HG03066 (cell line): ENCODE measurements at regions not wholly inside any gene's neighbourhood (a gene's known extent, or its start where the extent isn't known, plus 50 kb on each side); places are given as distances from the start of the nearest gene placed in this dataset.
"Not testable (repeated sequence)": the region's sequence is repeated elsewhere in the genome, so short reads cannot be mapped to it uniquely, and the experiment has no call there.

Experiments used
- ATAC-seq: cut with Tn5 transposase; IDR thresholded peaks from one replicate; pipeline ENCODE4 v1.9.1; 2021; ENCODE audit warnings: low read depth; ENCODE audit not compliant: unreplicated experiment

DNA sequence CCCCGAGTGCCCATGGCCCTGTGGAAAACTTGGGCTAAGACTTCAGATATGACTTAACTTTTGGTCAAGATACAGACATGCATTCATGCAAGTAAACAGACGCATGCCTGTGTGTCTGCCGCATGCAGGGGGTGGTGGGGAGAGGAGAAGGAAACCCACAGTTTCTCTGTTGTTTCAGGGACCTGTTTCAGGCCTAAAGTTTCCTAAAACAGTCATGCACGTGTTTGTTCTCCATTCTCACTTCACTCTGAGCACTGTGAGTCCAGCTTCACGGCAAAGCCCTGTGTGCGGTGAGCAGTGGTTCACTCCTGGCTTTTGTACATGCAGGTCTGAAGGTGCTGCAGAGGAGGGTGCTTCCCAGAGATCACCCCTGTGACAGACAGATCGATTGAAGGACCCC lies 158.7 kb downstream of the FOXL1 start:
- ATAC-seq, result no peak

DNA sequence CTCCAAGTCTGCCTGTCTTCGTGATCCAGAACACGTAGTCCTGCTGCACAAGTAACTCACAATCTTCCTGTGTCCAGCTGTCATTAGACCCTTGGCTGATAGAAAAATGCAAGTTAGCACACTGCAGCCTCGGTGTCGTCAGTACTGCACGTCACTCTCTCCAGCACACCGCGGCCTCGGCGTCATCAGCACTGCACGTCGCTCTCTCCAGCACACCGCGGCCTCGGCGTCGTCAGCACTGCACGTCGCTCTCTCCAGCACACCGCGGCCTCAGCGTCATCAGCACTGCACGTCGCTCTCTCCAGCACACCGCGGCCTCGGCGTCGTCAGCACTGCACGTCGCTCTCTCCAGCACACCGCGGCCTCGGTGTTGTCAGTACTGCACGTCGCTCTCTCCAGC lies 160.0 kb downstream of the FOXL1 start:
- not testable (repeated sequence) for ATAC-seq

DNA sequence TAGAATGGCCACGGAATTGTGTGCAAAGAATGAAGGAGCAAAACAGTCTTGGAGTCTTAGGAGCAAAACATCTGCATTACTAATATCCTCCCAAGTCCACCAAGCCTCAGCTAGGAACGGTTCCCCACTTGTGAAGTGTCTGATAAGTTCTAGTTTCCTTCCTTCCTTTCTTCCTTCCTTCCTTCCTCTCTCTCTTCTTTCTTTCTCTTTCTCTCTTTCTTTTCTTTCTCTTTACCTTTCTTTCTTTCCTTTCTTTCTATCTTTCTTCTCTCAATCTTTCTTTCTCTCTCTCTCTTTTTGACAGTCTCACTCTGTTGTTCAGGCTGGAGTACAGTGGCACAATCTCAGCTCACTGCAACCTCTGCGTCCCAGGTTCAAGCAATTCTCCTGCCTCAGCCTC lies 160.8 kb downstream of the FOXL1 start:
- ATAC-seq, result no peak

DNA sequence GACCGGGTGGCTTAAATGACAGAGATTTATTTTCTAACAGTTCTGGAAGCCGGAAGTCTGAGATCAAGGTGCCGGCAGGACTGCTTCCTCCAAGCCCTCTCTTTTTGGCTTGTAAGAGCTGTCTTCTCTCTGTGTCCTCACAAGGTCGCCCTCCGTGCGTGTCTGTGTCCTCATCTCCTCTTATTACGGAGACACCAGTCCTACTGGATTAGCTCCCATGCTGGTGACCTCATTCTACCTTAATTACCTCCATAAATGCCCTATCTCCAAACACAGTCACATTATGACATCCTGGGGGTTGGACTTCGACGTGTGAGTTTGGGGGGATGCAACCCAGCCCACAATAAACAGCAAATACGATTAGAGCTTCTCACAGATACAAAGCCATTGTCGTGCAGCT lies 161.5 kb downstream of the FOXL1 start:
- ATAC-seq, result no peak

DNA sequence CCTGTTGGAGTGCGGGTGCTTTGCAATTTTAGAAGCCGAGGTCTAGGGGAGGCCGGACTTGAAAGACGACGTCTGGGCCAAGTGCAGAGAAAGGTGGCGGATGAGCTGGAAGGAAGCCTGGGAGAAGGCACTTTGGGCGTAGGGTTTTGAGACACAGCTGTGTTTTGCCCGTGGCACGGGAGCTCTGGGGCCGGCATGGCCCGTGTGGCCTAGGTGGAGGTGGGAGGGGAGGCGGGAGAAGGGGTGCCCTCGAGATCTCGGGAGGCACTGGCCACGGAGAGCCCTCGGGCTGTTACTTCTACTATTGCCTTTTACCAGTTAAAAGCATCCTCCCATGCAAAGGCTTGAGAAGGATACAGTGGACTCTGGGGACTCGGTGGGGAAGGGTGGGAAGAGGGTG lies 161.9 kb downstream of the FOXL1 start:
- ATAC-seq, result no peak

DNA sequence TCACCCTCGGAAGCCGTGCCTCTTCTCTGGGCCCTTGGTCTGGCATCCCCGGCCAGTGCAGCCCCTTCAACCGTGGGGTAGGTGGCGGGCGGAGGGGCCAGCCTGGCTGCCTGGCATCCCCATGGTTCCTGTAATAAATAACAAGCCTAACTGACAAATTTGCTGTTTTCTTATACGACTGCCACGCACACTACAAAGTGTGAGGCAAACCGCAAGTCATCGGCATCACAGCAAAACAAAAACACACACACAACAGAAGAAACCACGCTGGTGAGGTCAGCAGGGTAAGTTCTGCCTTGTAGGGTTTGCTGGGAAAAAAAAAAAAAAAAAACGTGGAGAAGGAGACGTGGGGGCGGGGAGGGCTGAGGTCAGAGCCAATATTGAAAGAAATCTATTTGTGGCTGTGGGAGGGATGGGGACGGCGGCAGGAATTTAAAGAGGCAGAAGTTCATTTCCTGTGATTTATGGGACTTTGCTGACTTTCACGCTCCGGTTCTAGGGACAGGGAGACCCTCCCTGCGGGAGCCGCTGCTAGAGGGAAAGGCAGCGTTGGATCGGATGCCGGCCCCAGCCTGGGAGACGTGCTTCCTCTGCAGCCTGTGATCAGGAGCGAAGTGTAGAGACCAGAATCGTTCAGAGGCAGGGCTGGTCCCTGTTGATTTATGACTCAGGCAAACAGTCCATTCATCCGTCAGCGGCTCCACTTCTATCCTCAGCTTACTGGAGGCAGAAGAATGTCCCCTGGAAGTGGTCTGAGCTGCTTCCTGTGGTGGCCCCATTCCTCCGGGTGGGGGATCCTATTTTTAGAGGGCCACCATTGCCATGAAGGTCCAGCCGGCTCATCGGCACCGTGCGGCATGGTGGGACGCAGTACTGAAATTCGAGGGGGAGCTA lies 162.8 kb downstream of the FOXL1 start:
- no peak for ATAC-seq

DNA sequence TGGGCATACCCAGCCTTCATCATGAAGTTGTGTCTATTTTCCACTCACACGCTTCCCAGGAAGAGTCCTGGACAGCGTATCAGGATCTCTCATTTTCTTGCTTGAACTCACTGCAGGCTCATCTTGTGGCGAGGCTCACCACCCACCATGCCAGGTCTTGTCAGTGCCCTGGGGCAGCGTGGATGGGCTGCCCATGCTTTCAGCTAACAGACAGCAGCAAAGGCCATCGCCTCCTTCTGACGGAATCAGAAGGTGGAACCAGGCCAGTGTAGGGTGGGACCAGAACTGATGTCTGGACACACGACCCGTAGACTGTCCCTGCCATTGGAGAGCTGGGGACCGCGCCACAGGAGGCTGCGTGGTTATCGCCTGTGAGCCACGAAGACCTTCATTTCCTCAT lies 169.4 kb downstream of the FOXL1 start:
- ATAC-seq, result no peak

DNA sequence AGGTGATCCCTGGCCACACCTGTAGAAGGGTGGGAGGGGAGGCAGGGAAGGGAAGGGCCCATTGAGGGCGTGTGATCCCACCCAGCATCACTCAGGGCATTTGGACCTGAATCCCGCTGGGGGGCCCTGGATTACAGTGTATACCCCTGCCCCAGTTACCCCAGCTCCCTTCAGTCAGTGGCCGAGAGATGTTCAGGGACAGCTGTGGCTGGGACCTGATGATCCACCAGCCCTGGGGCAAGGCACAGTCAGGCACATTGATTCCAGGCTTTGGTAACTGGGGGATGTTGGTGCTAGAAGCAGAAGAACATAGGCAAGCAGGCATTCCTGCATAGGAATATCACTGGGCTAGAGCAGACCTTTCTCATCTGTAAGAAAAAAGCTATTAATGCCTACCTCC lies 170.3 kb downstream of the FOXL1 start:
- ATAC-seq, result no peak

DNA sequence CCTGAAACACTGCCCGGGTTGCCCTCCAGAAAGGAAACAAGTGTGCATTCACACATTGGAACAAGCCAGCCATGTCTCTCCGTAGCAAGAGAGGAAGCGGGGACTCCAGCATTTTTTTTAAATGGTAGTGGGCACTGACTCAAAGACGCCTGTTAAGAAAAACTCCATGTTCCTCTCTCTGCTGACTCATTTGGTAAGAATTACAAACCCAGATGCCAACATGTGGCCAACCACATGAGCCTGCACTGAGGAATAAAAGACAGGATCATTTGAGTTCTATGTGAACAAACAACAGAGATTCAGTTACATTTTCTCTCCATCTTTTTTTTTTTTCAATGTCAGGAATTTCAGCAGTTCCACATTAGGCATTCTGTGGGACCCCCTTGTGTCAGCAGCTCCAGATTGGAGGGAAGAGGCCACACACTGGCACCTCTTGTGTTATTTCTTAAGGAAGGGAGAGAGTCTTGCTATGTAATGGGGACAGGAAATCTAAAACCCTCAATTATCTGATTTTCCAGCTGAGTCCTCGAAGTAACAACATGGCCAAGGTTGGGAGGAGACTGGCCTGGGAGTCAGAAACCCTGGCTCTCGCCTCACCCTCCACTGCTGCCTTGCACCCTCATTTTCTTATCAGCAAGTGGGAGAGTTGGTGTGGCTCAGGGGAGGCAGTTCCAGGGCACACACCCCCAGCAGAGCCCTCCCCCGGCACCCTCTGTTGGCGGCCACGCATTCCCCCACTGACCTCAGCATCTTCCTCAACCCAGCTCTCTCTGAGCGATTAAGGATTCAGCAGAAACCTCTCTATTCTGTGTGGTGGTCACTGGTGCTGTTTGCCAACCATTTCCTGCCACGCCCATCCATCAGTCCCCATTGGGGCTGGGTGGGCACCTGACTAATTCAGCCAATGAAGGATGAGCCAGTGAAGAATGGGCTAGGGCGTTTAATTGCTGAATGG lies 173.0 kb downstream of the FOXL1 start:
- ATAC-seq, result no peak

DNA sequence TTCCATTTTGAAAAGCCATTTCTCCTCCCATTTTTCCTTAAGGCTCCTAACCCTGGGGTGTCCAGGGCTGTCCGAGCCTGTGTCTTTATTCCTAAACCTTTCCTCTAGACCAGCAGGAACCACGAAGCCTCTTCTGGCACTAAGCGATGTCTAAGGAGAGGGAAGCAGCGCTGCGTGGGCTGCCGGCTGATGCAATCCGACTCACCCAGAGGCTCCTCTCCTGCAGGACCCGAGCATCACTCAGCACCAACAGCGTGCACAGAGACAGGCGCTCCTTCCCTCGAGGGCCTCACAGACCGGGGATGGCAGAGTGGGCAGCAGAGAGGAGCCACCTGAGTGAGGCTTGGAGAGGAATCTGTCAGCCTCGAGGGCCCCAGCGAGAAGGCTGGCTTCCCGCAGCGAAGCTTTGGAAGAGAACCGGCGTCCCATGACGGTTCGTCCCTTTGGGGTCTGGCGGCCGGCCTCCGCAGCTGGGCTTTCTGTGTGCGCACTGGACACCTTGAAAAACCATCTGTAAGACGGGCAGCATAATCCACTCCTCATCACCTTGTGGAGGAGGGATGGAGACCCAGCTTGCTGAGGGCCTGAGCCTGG lies 174.3 kb downstream of the FOXL1 start:
- ATAC-seq, result no peak

DNA sequence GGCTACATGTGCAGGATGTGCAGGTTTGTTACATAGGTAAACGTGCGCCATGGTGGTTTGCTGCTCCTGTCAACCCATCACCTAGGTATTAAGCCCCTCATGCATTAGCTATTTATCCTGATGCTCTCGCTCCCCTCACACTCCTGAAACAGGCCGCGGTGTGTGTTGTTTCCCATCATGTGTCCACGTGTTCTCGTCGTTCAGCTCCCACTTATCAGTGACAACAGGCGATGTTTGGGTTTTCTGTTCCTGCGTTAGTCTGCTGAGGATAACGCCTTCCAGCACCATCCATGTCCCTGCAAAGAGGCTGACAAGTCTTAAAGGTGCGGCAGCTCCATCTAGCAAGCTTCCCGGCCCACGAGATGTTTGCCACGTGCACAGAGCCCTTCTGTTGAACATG lies 175.1 kb downstream of the FOXL1 start:
- no peak for ATAC-seq

DNA sequence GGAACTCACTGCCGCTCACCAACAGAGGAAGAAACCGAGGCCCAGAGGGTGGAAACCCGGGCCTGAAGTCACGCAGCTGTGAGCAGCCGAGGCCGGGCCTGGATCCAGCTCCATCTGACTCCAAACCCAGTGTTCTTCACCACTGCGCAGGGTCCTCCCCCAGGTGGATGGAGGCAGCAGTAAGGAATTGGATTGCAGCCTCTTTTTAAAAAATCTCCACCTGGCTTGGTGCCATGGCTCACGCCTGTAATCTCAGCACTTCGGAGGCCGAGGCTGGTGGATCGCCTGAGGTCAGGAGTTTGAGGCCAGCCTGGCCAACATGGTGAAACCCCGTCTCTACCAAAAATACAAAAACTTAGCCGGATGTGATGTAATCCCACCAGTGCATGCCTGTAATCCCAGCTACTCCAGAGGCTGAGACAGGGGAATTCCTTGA lies 177.2 kb downstream of the FOXL1 start:
- ATAC-seq, result no peak

DNA sequence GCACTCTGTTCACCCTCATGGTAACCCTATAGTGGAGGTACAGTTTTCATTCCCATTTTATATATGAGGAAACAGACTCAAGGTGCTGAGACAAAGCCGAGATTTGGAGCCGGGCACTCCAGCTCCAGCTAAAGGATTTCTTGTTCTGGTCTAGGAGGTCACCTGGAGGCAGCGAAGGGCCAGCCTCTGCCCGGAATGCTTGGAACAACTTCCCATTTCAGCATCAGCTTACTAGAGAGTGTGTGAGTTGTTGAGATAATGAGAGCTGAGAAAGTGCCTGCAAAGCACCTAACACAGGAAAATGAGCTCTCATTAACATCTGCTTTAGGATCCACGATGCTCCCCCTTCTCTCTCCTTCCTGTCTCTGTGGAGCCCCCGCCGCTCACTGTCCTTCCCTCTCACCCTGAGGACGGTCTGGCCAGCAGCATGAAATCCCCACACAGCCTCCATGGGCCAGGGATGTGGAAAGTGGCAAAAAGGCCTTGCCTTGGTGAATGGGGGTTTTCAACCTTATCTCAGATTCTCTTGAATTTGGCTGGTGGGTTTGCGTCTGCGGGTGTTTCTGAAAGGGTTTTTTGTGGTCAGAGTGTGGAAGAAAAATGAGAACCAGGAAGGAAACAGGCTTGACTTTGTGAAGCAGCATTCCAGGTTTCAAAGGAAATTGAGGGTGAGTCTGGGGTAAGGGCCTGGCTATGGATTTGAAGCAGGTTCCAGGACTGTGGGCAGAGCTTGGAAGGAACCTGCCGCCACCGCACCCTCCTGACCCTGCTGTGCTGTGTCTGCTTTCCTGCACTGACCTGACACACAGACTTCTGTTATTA lies 178.7 kb downstream of the FOXL1 start:
- ATAC-seq, result no peak

DNA sequence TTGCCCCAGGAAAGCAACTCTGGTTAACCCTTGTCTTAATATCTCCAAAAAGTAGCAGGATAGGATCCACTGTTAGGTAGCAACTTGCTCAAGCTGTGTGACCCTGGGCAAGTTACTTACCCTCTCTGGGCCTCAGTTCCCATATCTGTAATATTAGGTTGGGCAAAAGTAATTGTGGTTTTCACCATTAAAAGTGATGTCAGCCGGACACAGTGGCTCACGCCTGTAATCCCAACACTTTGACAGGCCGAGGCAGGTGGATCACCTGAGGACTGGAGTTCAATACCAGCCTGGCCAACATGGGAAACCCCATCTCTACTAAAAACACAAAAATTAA lies 179.3 kb downstream of the FOXL1 start:
- ATAC-seq, result no peak

DNA sequence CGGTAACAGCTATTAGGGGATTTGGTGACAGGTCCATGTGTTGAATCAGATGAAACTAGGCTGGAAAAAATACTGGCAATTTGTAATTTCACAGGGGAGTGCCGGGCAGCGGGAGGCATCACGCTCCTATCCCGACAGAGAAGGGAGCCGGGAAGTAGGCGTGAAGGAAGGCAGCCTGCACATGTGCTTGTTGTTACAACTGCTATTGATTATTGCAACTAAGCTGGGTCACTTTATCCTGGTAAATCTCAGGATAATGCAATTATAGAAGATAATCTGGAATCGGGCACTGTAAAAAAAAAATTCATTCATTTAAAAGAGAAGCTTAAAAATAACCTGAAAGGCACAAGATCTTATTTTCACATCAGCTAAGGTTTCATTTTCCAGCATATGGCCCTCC lies 180.6 kb downstream of the FOXL1 start:
- no peak for ATAC-seq

DNA sequence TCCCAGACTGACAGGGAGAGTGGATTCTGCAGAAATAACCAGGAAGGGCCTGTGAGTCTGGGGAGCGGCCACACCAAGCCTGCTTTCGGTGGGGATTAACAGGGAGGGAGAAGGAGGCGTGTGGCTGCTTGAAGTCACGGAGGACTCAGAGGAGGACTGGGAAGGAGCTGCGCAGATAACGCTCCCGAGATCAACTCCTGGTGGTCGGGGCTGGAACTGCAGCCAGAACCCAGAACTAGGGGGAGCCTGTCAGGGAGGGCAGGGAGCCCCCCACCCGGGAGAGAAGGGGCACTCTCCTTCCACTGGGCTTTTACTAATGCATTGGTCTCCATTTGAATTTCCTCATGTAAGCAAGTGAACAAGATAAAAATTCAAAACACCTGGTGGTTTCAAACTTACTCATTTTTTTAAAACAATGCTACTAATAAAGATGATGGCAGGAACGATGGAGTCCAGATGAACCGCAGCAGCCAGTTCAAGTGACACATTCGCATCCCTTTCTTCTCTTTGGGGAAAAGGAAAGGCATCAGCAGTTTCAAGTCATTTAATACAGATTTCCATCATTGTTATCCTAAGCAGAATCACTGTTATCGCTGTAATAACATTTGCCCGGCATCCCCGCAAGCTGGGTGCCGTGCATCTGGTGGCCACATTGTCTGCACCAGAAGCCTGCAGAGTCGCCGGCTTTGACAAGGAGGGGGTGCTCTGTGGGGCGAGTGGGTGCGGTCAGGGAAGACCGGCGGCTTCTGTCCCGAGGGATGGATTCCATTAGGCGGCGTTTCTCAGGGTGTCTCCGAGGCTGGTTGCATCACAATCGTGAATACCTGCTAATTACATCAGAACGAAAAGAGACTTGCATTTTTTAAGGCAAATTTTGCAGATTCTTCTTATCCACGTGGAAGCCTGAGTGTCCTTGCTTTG lies 183.0 kb downstream of the FOXL1 start:
- no peak for ATAC-seq

DNA sequence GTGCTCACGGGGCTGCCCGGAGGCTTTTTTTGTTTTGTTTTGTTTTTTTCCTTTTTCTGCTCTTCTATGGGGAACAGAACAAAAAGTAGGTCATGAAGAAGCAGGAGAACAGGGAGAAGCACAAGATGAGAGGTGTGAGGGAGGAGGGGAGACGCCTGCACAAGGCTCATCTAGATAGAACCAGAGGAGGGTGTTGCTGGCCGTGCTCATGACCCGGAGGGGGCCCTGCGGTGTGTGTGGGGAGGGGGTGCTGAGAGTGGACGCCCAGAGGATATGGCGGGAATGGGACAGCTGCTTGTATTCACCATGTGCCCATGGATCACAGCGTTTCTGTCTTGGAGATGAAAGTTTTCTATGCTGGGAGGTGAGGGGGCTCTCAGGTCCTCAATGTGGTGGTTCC lies 183.7 kb downstream of the FOXL1 start:
- no peak for ATAC-seq

DNA sequence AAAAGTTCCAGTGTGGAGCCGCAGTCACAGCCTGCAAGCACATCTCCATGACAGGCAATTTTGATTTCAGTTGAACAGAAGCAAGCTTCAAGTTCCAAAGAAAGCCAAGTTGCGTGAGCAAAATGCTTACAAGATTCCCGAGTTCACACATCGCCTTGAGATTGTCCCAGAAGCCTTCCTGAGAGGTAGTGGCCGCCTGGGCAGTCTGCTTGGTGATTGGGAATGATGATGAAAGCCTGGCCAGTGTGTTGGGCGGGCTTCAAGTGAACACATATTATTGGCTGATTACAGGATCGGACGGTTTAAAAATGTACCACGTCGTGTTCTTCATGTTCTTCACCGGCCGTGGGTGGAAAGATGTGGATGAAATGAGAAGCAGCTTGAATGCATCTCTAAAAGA lies 185.5 kb downstream of the FOXL1 start:
- ATAC-seq, result no peak

DNA sequence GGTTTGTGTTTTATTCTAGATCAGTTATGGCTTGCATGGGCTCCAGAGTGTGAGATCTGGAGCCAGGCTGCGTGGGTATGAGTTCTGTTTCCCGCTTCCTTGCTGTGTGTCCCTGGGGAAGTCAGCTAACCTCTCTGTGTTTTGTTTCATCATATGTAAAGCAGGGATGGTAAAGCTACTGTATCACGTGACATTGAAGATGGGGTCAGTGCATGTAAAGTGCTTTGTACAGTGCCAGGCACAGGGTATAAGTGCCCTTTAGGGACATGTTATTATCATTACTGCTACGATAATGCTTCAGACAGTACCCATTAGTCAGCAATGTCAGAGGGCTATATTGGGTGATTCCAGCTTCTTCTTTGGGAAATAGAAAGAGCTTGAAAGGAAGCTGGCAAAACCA lies 186.2 kb downstream of the FOXL1 start:
- ATAC-seq, result no peak
